Stomach (tissue), 4 donors: ENCODE measurements at regions not wholly inside any gene's neighbourhood (a gene's known extent, or its start where the extent isn't known, plus 50 kb on each side); places are given as distances from the start of the nearest gene placed in this dataset.

Experiments
- EP300 ChIP-seq: sonication (generic); formaldehyde crosslinking; IDR thresholded peaks from one replicate; pipeline ENCODE4 v1.6.1; 2017; ENCODE audit warnings: antibody characterized with exemption
- POLR2A ChIP-seq, 4 donors: fragments of 450-650 bp; IDR thresholded peaks; one replicate each; pipeline ENCODE4 v1.6.1; 2016; ENCODE audit warnings: antibody characterized with exemption in 4 of 4, control low read depth in 2 of 4, mild to moderate bottlenecking in 1 of 4, moderate library complexity in 1 of 4
- POLR2AphosphoS5 ChIP-seq, 3 donors: sonication (generic); formaldehyde crosslinking; IDR thresholded peaks; one replicate each; pipeline ENCODE4 v1.6.1; 2016; ENCODE audit warnings: antibody characterized with exemption in 3 of 3
- TF ChIP-seq, protein P1 (sequence below), 7 experiments: fragments of 450-650 bp in 4 of 7; fragments of 200-600 bp in 3 of 7; sonication (generic) in 3 of 7; IDR thresholded peaks; one replicate each; pipeline ENCODE4 v1.5.1; 2016 to 2019; ENCODE audit warnings: antibody characterized with exemption in 7 of 7, control low read depth in 2 of 7, mild to moderate bottlenecking in 1 of 7

DNA sequence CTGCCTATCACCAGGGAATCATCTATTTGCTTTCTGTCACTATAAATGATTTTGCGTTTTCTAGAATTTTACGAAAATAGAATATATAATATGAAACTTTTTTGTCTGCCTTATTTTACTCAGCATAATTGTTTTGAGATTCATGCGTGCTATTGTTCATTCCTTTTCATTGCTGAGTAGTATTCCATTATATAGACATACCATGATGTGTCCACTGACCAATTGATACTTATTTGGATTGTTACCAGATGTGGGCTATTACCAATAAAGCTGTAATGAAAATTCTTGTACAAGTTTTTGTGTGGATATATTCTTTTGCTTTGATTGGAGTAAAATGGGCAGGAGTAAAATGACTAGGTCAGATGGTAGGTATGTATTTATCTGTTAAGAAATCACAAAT is 390.7 kb upstream of the EMCN start:
- no peak for TF ChIP-seq POLR2A (IDR thresholded peaks at IDR 0.05)
- TF ChIP-seq, protein P1, sequence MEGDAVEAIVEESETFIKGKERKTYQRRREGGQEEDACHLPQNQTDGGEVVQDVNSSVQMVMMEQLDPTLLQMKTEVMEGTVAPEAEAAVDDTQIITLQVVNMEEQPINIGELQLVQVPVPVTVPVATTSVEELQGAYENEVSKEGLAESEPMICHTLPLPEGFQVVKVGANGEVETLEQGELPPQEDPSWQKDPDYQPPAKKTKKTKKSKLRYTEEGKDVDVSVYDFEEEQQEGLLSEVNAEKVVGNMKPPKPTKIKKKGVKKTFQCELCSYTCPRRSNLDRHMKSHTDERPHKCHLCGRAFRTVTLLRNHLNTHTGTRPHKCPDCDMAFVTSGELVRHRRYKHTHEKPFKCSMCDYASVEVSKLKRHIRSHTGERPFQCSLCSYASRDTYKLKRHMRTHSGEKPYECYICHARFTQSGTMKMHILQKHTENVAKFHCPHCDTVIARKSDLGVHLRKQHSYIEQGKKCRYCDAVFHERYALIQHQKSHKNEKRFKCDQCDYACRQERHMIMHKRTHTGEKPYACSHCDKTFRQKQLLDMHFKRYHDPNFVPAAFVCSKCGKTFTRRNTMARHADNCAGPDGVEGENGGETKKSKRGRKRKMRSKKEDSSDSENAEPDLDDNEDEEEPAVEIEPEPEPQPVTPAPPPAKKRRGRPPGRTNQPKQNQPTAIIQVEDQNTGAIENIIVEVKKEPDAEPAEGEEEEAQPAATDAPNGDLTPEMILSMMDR (IDR thresholded peaks at IDR 0.05): no peak
- TF ChIP-seq POLR2AphosphoS5 (IDR thresholded peaks at IDR 0.05): no peak
- no peak for TF ChIP-seq EP300
